DOHH2 (cell line): ENCODE measurements at regions not wholly inside any gene's neighbourhood (a gene's known extent, or its start where the extent isn't known, plus 50 kb on each side); places are given as distances from the start of the nearest gene placed in this dataset.

Source experiments
- CTCF ChIP-seq: fragments of 200-600 bp; sonication (generic); IDR thresholded peaks from one replicate; pipeline ENCODE4 v1.5.1; 2014; ENCODE audit warnings: antibody characterized with exemption, mild to moderate bottlenecking, low read depth, low read length; ENCODE audit not compliant: poor library complexity, severe bottlenecking
- EZH2phosphoT487 ChIP-seq: fragments of 200-600 bp; sonication (generic); IDR thresholded peaks from 2 replicates; pipeline ENCODE4 v1.6.1; 2017; ENCODE audit warnings: borderline replicate concordance, mild to moderate bottlenecking, antibody characterized with exemption, low read length, moderate library complexity, mixed read lengths

- no peak for TF ChIP-seq CTCF
- TF ChIP-seq EZH2phosphoT487: no peak
Measured at GRCh38 chr4:30616942-30617646, 103.1 kb upstream of the PCDH7 start.
